ENCODE measurements at regions not wholly inside any gene's neighbourhood (a gene's known extent, or its start where the extent isn't known, plus 50 kb on each side); places are given as distances from the start of the nearest gene placed in this dataset.

DNA sequence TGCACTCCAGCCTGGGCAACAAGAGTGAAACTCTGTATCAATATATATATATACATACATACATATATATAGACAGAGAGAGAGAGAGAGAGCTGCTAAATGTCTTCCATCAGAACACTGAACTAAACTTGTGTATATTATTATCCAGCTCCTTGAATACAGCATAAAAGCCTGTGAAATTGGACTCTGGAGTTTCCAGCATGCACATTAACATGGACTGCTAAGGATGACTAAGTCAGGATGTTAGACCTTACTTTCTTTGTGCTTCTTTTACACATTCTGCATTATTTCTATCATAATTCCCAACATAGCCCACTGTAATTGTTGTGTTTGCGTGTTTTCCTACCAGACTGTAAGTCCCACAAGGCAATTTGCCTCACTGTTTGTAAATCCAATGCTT is 259.1 kb downstream of the TGFB2 start:
- no peaks in the 10 kb centered on the region for H3K4me1 Mint-ChIP-seq (ENCODE audit: low read depth)
- ATAC-seq (replicated peaks in 1 of 2) (no peak), DNase-seq (no peak)
- H3K36me3 Mint-ChIP-seq (ENCODE audit: insufficient read depth in 2 of 2), result peaks cover 0 to 2% of the 10 kb centered on the region in 2 donors
- H3K9me3 Mint-ChIP-seq, result peaks cover 3 to 6% of the 10 kb centered on the region in 2 donors
- H3K27me3 Mint-ChIP-seq (ENCODE audit: low read depth), result no peaks in the 10 kb centered on the region
- no peak overlapping the region for H3K4me3 Mint-ChIP-seq
- H3K27ac Mint-ChIP-seq, result no peak overlapping the region

- no peak for ATAC-seq (replicated peaks in 1 of 2)
- H3K36me3 Mint-ChIP-seq (ENCODE audit: insufficient read depth in 2 of 2), result peaks cover 0 to 2% of the 10 kb centered on the region in 2 donors
- no peak overlapping the region for H3K4me3 Mint-ChIP-seq
- H3K27ac Mint-ChIP-seq, result no peak overlapping the region
- H3K27me3 Mint-ChIP-seq (ENCODE audit: low read depth), result no peaks in the 10 kb centered on the region
- no peak for DNase-seq
- H3K4me1 Mint-ChIP-seq (ENCODE audit: low read depth), result no peaks in the 10 kb centered on the region
- H3K9me3 Mint-ChIP-seq, result peaks cover 6% of the 10 kb centered on the region in 2 donors
Measured at GRCh38 chr1:218611916-218612585, 266.9 kb downstream of the TGFB2 start.

DNA sequence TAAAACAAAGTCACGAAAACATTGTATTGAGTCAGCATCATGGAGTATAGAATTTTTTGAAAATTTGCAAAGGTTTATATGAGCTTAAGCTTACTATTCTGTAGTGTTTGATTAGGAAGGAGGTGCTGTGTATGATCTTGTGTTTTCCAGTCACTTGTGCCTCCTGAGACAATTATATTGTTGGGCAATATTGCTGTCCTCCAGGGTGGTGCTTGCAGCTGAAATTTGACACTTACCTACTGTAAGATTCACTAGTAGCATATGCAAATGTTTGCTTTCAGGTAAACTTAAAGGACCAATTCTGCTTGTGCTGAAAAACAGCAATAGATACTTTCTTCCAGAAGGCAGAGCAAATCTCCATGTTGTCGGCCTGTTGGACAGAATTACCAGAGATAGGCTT is 268.0 kb downstream of the TGFB2 start:
- H3K27ac Mint-ChIP-seq, result no peak overlapping the region
- H3K4me3 Mint-ChIP-seq, result no peak overlapping the region
- H3K27me3 Mint-ChIP-seq (ENCODE audit: low read depth), result no peaks in the 10 kb centered on the region
- no peaks in the 10 kb centered on the region for H3K4me1 Mint-ChIP-seq (ENCODE audit: low read depth)
- peaks cover 4 to 6% of the 10 kb centered on the region in 2 donors for H3K9me3 Mint-ChIP-seq
- DNase-seq (no peak), ATAC-seq (replicated peaks in 1 of 2) (no peak)
- H3K36me3 Mint-ChIP-seq (ENCODE audit: insufficient read depth in 2 of 2), result peaks cover 0 to 2% of the 10 kb centered on the region in 2 donors

GRCh38 chr1:218614031-218614430 is 268.9 kb downstream of the TGFB2 start:
- Mint-ChIP-seq H3K27ac (no peak overlapping the region), H3K4me3 (no peak overlapping the region), H3K36me3 (ENCODE audit: insufficient read depth in 2 of 2) (no peaks in the 10 kb centered on the region), H3K27me3 (ENCODE audit: low read depth) (no peaks in the 10 kb centered on the region), H3K4me1 (ENCODE audit: low read depth) (no peaks in the 10 kb centered on the region), H3K9me3 (peaks cover 0 to 4% of the 10 kb centered on the region in 2 donors)
- no peak for ATAC-seq (replicated peaks in 1 of 2)
- DNase-seq, result no peak

DNA sequence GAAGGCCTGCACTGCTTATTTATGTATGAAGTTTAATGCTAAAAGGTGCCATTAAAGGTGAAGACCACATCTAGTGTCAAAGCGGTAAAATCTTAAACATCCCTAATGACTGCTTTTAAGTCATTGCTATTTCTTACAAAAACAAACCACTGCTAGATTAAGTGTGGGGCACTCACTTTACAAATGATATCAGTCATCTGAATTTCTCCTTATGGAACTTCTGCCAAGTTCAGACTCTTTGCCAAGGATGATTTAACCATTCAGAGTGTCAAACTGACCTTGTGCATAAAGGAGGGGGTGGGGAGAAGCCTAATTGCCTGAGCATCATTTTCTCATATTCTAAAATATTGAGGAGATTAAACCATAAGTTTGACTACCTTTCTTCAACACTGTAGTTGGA is 271.5 kb downstream of the TGFB2 start:
- no peak for ATAC-seq (replicated peaks in 1 of 2)
- no peaks in the 10 kb centered on the region for H3K36me3 Mint-ChIP-seq (ENCODE audit: insufficient read depth in 2 of 2)

GRCh38 chr1:218617986-218618385 is 272.9 kb downstream of the TGFB2 start:
- no peak for ATAC-seq (replicated peaks in 1 of 2)
- peaks cover 0 to 2% of the 10 kb centered on the region in 2 donors for H3K9me3 Mint-ChIP-seq
- H3K36me3 Mint-ChIP-seq (ENCODE audit: insufficient read depth in 2 of 2), result no peaks in the 10 kb centered on the region
- no peaks in the 10 kb centered on the region for H3K4me1 Mint-ChIP-seq (ENCODE audit: low read depth)
- no peak overlapping the region for H3K27ac Mint-ChIP-seq
- no peak for DNase-seq
- H3K27me3 Mint-ChIP-seq (ENCODE audit: low read depth), result no peaks in the 10 kb centered on the region
- H3K4me3 Mint-ChIP-seq, result no peak overlapping the region

More for the DNA sequence above, 271.5 kb downstream of the TGFB2 start:
- Mint-ChIP-seq H3K27me3 (ENCODE audit: low read depth) (no peaks in the 10 kb centered on the region), H3K4me1 (ENCODE audit: low read depth) (no peaks in the 10 kb centered on the region), H3K4me3 (no peak overlapping the region), H3K9me3 (peaks cover 0 to 4% of the 10 kb centered on the region in 2 donors), H3K27ac (no peak overlapping the region)
- no peak for DNase-seq

GRCh38 chr1:218620956-218621355 is 275.8 kb downstream of the TGFB2 start:
- H3K9me3 Mint-ChIP-seq, result peaks cover 0 to 2% of the 10 kb centered on the region in 2 donors
- no peak overlapping the region for H3K27ac Mint-ChIP-seq
- H3K4me1 Mint-ChIP-seq (ENCODE audit: low read depth), result no peaks in the 10 kb centered on the region
- no peak for DNase-seq
- no peak for ATAC-seq (replicated peaks in 1 of 2)
- H3K27me3 Mint-ChIP-seq (ENCODE audit: low read depth), result no peaks in the 10 kb centered on the region
- H3K36me3 Mint-ChIP-seq (ENCODE audit: insufficient read depth in 2 of 2), result no peaks in the 10 kb centered on the region
- H3K4me3 Mint-ChIP-seq, result no peak overlapping the region

DNA sequence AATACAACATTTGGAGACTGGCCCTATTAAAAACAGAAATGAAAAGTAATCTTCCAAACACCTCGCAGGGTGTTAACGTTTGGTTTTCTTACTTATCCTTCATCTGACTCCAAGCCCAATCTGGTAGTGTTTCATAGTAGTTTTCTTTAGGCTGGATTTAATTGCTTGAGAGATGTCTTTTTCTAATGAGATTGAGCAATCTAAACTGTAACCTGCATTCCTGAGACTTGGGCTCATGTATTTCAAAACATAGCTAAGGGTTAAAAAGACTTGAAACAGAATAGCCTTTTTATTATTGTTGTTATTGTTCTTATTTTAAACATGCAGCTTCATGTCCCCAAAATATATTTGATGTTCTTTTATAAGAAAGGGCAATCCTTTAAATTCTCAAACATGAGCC is 278.9 kb downstream of the TGFB2 start:
- Mint-ChIP-seq H3K36me3 (ENCODE audit: insufficient read depth in 2 of 2) (no peaks in the 10 kb centered on the region), H3K4me3 (no peak overlapping the region), H3K4me1 (ENCODE audit: low read depth) (no peaks in the 10 kb centered on the region), H3K27ac (no peak overlapping the region), H3K9me3 (peaks cover 8 to 10% of the 10 kb centered on the region in 2 donors), H3K27me3 (ENCODE audit: low read depth) (no peaks in the 10 kb centered on the region)
- no peak for DNase-seq
- ATAC-seq (replicated peaks in 1 of 2), result no peak

DNA sequence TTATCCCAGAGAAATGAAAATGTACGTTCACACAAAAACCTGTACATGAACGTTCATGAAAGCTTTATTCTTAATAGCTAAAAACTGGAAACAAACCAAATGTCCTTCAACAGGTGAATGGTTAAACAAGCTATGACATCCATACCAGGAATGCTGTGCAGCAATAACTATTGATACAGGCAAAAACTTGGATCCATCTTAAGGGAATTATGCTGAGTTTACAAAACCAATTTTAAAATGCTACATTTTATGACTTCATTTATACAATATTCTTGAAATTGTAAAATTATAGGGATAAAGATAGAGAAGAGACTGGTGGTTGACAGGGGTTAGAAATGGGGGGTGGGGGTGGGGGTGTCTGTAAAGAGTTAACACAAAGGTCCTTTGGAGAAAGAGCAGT is 280.3 kb downstream of the TGFB2 start:
- DNase-seq (no peak), ATAC-seq (replicated peaks in 1 of 2) (no peak)
- H3K9me3 Mint-ChIP-seq, result peaks cover 10 to 14% of the 10 kb centered on the region in 2 donors
- H3K4me3 Mint-ChIP-seq, result no peak overlapping the region
- H3K27me3 Mint-ChIP-seq (ENCODE audit: low read depth), result no peaks in the 10 kb centered on the region
- no peak overlapping the region for H3K27ac Mint-ChIP-seq
- no peaks in the 10 kb centered on the region for H3K4me1 Mint-ChIP-seq (ENCODE audit: low read depth)
- H3K36me3 Mint-ChIP-seq (ENCODE audit: insufficient read depth in 2 of 2), result no peaks in the 10 kb centered on the region

DNA sequence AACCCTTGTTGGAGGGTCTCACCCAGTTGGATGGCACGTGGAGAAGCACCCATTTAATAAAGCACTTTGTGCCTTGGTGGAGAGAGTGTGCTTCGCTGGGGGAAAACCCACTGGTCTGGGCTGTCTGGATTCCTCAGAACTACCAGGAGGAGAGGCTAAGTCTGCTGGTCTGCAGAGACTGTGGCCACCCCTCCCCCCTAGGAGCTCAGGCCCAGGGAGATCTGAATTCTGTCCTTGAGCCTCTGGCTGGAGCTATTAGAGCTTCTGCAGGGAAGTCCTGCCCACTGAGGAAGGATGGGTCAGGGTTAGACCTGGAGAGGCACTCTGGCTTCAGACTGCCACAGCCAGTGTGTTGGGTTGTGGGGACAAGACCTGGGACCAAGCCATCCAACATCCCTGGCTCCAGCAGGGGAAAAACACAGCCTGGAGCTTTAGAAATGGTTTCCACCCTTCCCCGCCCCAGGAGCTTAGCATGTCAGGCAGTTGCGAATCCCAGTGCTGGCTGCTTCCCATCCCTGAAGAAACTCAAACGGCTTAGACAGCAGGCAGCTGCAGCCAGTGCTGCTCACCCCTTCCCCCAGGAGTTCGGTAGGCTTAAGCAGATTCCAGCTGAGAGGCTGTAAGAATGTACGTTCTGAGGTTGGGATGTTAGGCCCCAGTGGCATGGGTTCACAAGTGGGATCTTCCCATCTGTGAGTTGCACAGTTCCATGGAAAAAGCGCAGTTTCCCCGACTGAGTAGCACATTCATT is 288.3 kb downstream of the TGFB2 start:
- H3K36me3 Mint-ChIP-seq (ENCODE audit: insufficient read depth in 2 of 2), result peaks cover 4% of the 10 kb centered on the region in 2 donors
- no peaks in the 10 kb centered on the region for H3K27me3 Mint-ChIP-seq (ENCODE audit: low read depth)
- peaks cover 21 to 24% of the 10 kb centered on the region in 2 donors for H3K9me3 Mint-ChIP-seq
- ATAC-seq (replicated peaks in 1 of 2) (no peak), DNase-seq (no peak)
- no peaks in the 10 kb centered on the region for H3K4me1 Mint-ChIP-seq (ENCODE audit: low read depth)
- H3K27ac Mint-ChIP-seq, result no peak overlapping the region
- no peak overlapping the region for H3K4me3 Mint-ChIP-seq

DNA sequence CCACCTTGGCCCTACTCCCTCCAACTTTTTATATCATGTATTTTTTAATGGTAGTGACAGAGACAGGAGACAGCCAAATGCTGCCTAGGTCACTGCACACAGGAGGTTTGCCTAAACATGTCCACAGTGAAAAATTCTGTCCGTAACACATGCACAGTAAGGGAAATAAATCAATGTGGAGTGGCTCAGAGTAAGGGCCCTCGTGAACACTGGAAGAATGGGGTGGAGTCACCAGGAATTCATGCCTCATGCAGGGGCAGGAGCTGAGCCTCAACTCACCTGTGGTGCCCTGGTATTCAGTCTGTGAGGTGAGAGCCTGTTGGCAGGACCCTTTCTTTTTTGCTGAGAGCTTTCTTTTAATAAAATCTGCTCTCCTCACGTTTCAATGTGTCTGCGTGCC is 289.1 kb downstream of the TGFB2 start:
- no peak overlapping the region for H3K27ac Mint-ChIP-seq
- ATAC-seq (replicated peaks in 1 of 2) (no peak), DNase-seq (no peak)
- no peaks in the 10 kb centered on the region for H3K4me1 Mint-ChIP-seq (ENCODE audit: low read depth)
- H3K9me3 Mint-ChIP-seq, result peaks cover 18% of the 10 kb centered on the region in 2 donors
- no peaks in the 10 kb centered on the region for H3K27me3 Mint-ChIP-seq (ENCODE audit: low read depth)
- peaks cover 4% of the 10 kb centered on the region in 2 donors for H3K36me3 Mint-ChIP-seq (ENCODE audit: insufficient read depth in 2 of 2)
- H3K4me3 Mint-ChIP-seq, result no peak overlapping the region

DNA sequence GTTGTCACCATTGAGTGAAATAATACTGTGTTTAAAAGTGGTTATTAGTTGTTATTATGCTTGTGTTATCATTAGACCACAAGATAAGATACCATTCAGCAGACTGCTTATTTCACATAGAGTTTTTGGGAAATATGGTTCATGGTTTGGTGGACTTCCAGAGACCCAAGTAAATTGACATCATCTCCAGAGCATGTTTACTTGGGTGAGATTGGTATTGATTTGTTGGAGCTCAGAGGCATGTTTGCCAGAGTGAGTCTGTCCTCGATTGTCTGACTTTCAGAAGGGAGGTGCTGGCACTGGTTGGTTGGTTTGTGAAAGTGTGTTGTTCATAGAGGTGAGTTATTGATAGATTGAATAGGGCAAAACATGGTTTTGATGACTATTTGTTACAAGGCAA is 291.4 kb downstream of the TGFB2 start:
- Mint-ChIP-seq H3K9me3 (peaks cover 7 to 8% of the 10 kb centered on the region in 2 donors), H3K27ac (no peak overlapping the region), H3K4me3 (no peak overlapping the region), H3K36me3 (ENCODE audit: insufficient read depth in 2 of 2) (peaks cover 2 to 4% of the 10 kb centered on the region in 2 donors), H3K4me1 (ENCODE audit: low read depth) (no peaks in the 10 kb centered on the region), H3K27me3 (ENCODE audit: low read depth) (no peaks in the 10 kb centered on the region)
- ATAC-seq (replicated peaks in 1 of 2) (no peak), DNase-seq (no peak)

DNA sequence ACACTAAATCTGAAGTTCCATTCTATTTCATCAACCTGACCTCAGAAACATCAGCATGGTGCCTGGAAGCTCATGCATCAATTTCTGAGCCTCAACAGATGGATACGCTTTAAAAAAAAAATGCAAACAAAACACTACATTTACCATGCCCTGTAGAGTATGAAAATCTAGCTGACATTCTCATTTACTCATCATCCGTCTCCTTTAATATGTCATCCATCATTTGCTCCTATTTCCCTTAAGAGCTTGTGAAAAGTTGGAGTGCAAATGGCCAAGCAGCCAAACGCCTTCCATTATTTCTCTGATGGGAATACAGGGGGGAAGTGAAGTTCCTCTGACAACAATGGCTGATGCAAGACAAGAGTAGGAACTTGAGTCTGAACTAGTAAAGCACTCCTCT is 295.0 kb downstream of the TGFB2 start:
- Mint-ChIP-seq H3K27me3 (ENCODE audit: low read depth) (no peaks in the 10 kb centered on the region), H3K4me3 (no peak overlapping the region), H3K27ac (no peak overlapping the region), H3K4me1 (ENCODE audit: low read depth) (no peaks in the 10 kb centered on the region), H3K9me3 (no peaks in the 10 kb centered on the region), H3K36me3 (ENCODE audit: insufficient read depth in 2 of 2) (no peaks in the 10 kb centered on the region)
- no peak for ATAC-seq (replicated peaks in 1 of 2)
- no peak for DNase-seq

Measured in activated T-cell treated with anti-CD3 and anti-CD28 coated beads, Interleukin-2, amount 50 U/mL, for 72 hours (primary cell).